IMR-90 (cell line): ENCODE measurements at regions not wholly inside any gene's neighbourhood (a gene's known extent, or its start where the extent isn't known, plus 50 kb on each side); places are given as distances from the start of the nearest gene placed in this dataset.

Source experiments
- BHLHE40 ChIP-seq: fragments of 150-350 bp; IDR thresholded peaks from 2 replicates; pipeline ENCODE4 v1.6.1; 2016; ENCODE audit warnings: mild to moderate bottlenecking, low read depth, low read length
- CTCF ChIP-seq: conservative IDR thresholded peaks from 2 replicates; pipeline ENCODE4 v1.5.1; 2012; ENCODE audit warnings: mild to moderate bottlenecking, low read depth, low read length, improper control_type of control experiment
- ELK1 ChIP-seq: fragments of 150-350 bp; IDR thresholded peaks from 2 replicates; pipeline ENCODE4 v1.6.1; 2016; ENCODE audit warnings: low read depth, mild to moderate bottlenecking, low read length, moderate library complexity, borderline replicate concordance
- FOS ChIP-seq: fragments of 150-350 bp; IDR thresholded peaks from 2 replicates; pipeline ENCODE4 v1.6.1; 2016; ENCODE audit warnings: low read depth, low read length
- MAFK ChIP-seq: IDR thresholded peaks from 2 replicates; pipeline ENCODE4 v1.6.1; 2012; ENCODE audit warnings: low read depth, low read length, improper control_type of control experiment
- MXI1 ChIP-seq: IDR thresholded peaks from 2 replicates; pipeline ENCODE4 v1.6.1; 2012; ENCODE audit warnings: low read depth, mild to moderate bottlenecking, low read length, moderate library complexity, borderline replicate concordance
- NFE2L2 ChIP-seq: fragments of 150-350 bp; IDR thresholded peaks from 2 replicates; pipeline ENCODE4 v1.6.1; 2016; ENCODE audit warnings: low read depth, mild to moderate bottlenecking, low read length
- POLR2A ChIP-seq: IDR thresholded peaks from 2 replicates; pipeline ENCODE4 v1.6.1; 2012; ENCODE audit warnings: mild to moderate bottlenecking, low read depth, low read length
- RAD21 ChIP-seq: IDR thresholded peaks from 2 replicates; pipeline ENCODE4 v1.6.1; 2012; ENCODE audit warnings: low read length, improper control_type of control experiment
- RFX5 ChIP-seq: IDR thresholded peaks from 2 replicates; pipeline ENCODE4 v1.8.0; 2012; ENCODE audit warnings: low read depth, mild to moderate bottlenecking, low read length, moderate library complexity
- SMC3 ChIP-seq: fragments of 150-350 bp; IDR thresholded peaks from 2 replicates; pipeline ENCODE4 v1.6.1; 2016; ENCODE audit warnings: low read depth, mild to moderate bottlenecking, antibody characterized with exemption, low read length, moderate library complexity
- USF2 ChIP-seq: fragments of 150-350 bp; IDR thresholded peaks from 2 replicates; pipeline ENCODE4 v1.6.1; 2017; ENCODE audit warnings: mild to moderate bottlenecking, antibody characterized with exemption, low read length, low read depth

- TF ChIP-seq CTCF: no peak
- no peak for TF ChIP-seq POLR2A
- TF ChIP-seq SMC3: no peak
- no peak for TF ChIP-seq MAFK
- TF ChIP-seq RFX5: no peak
- TF ChIP-seq BHLHE40: no peak
- TF ChIP-seq NFE2L2: no peak
- no peak for TF ChIP-seq RAD21
- TF ChIP-seq ELK1: no peak
- no peak for TF ChIP-seq USF2
- TF ChIP-seq MXI1: no peak
- no peak for TF ChIP-seq FOS
Measured at GRCh38 chr2:143957321-143957720, 562.6 kb downstream of the ZEB2 start.
